HG03354 (cell line): ENCODE measurements at regions not wholly inside any gene's neighbourhood (a gene's known extent, or its start where the extent isn't known, plus 50 kb on each side); places are given as distances from the start of the nearest gene placed in this dataset.
"Not testable (repeated sequence)": the region's sequence is repeated elsewhere in the genome, so short reads cannot be mapped to it uniquely, and the experiment has no call there.

ENCODE experiments used
- ATAC-seq: cut with Tn5 transposase; IDR thresholded peaks from one replicate; pipeline ENCODE4 v1.9.1; 2021; ENCODE audit warnings: mild to moderate bottlenecking; ENCODE audit not compliant: unreplicated experiment, poor library complexity, severe bottlenecking

DNA sequence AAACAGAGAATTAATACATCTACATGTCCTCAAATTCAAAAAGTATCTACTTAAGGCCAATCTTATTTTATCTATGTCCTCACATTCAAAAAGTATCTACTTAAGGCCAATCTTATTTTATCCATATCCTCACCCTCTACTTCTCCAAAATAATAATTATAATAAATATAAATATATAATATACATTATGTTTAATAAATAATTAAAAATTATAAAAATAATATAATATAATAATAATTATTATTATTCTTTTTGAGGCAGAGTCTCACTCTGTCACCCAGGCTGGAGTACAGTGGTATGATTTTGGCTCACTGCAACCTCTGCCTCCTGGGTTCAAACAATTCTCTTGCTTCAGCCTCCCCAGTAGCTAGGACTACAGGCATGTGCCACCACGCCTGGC lies 784.9 kb downstream of the DNAJB9 start:
- no peak for ATAC-seq

GRCh38 chr7:109375823-109376222 lies 806.1 kb downstream of the DNAJB9 start:
- no peak for ATAC-seq

DNA sequence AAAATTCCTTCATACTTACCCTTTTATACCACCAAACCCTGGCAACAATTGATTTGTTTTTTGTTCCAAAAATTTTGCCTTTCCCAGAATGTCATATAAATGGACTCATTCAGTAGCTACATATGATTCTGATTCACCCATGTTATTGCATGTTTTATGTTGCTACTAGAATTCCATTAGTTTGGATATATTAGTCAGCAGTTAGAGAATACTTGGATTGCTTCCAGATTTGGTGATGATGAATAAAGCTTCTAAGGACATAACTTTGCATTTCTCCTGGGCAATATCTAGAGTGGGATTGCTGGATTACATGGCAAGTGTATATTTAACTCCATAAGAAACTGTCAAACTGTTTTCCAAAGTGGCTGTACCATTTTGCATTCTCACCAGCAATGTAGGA lies 806.9 kb downstream of the DNAJB9 start:
- ATAC-seq: no peak

- ATAC-seq: no peak
Observed at GRCh38 chr7:109377076-109377884, 807.6 kb downstream of the DNAJB9 start.

GRCh38 chr7:109386959-109387358 lies 817.3 kb downstream of the DNAJB9 start:
- no peak for ATAC-seq

GRCh38 chr7:109387530-109387929 lies 817.9 kb downstream of the DNAJB9 start:
- ATAC-seq: no peak

GRCh38 chr7:109391240-109391639 lies 821.6 kb downstream of the DNAJB9 start:
- no peak for ATAC-seq

DNA sequence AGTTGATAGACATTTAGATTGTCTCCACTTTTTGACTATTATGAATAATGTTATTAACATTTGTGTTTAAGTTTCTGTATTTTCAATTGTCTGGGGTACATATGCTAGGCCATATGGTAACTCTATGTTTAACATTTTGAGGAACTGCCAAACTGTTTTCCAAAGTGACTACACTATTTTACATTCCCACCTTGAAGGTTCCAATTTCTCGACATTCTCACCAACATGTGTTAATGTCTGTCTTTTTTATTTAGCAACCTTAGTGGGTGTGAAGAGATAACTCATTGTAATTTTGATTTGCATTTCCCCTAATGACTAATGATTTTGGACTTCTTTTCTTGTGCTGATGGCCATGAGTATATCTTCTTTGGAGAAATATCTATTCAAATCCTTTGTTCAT lies 832.4 kb downstream of the DNAJB9 start:
- ATAC-seq: no peak

DNA sequence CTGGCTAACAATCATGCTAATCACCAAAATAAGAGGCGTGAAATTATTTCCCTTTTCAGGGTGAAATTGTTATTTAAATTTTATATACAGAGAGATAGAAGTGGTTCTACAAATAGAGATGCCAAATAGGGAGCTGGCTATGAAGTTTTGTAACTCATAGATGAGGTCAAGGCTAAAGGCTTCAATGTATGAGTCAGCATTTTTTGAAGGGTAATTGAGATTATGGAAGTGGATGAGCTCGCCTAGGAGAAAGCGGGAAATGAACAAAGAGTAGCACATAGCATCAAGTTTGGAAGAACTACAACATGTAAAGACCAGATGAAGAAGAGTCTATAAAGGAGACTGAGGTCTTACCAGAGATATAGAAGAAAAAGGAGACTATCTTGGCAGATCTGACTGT lies 838.1 kb downstream of the DNAJB9 start:
- no peak for ATAC-seq

DNA sequence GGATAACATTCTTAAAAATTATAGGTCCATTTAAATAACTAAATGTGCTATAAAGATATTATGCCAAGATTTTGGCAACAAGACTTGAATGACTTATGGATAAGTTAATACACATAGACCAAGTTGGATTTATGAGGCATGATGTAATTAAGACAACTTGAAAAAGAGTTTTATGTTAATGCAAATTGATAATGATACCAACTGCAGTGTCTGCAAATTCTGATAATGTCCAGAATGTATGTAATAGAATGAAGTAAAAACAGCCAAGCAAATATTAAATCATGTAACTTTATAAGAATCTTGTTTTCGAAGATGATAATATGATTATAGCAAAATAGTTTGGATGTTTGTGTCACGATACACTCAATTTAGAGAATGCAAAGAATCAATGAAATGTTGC lies 868.3 kb downstream of the DNAJB9 start:
- ATAC-seq: no peak

DNA sequence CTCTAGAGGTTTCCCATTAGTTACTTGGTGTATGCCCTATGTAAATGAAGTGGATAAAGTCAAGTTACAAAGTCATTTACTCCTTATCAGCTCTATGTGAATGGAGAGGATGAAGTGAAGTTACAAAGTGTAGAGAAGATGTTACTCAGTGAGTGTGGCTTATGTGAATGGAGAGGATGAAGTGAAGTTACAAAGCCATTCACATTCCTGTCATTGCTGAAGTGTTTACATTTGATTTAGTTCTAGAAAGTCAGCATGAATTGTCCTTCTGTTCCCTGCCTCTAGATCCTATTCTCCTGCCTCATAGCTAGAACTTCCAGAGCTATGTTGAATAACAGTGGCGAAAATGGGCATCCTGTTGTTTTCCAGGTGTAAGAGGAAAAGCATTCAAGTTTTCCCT lies 880.1 kb downstream of the DNAJB9 start:
- ATAC-seq: no peak

- no peak for ATAC-seq
Observed at GRCh38 chr7:109456116-109456515, 886.4 kb downstream of the DNAJB9 start.

DNA sequence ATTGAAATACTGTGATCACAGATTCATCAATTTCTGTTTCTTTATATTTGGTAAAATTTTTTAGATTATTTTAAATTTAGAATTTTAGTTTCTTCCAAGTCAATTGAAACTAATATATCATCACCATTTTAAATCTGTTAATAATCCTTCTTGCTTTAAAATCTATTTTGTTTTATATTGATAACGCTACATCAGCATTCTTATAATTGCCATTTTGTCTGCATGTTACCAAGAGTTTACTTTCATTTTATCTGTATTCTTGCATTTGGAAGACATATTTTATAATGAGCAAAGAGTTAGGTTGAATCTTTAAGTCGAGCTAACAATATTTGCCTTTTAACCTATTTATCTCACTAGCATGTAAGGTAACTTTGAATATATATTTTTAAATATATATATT lies 890.6 kb downstream of the DNAJB9 start:
- no peak for ATAC-seq

- ATAC-seq: no peak
Observed at GRCh38 chr7:109462171-109462570, 892.5 kb downstream of the DNAJB9 start.

- ATAC-seq: not testable (repeated sequence)
Observed at GRCh38 chr7:109467729-109468128, 898.1 kb downstream of the DNAJB9 start.

- no peak for ATAC-seq
Observed at GRCh38 chr7:109473172-109473571, 903.5 kb downstream of the DNAJB9 start.

- no peak for ATAC-seq
Observed at GRCh38 chr7:109476409-109476808, 906.7 kb downstream of the DNAJB9 start.

DNA sequence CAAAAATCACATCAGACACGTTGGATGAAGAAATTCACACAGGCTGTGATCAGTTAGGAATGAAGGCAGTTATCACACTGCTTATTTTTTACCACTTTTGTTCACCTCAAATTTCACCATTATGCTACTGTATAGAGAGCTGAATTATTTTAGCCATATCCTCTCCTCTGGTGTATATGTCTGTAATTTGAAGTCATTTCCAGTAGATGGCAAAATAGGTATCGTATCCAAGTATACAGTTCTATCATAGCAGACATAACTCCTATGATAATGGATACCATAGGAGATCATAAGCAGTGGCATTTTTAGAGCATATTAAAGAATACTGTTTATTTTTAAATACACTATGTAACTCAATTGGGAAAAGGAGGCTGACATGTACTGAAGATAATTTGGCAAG lies 909.7 kb downstream of the DNAJB9 start:
- no peak for ATAC-seq

GRCh38 chr7:109490607-109491006 lies 920.9 kb downstream of the DNAJB9 start:
- not testable (repeated sequence) for ATAC-seq

GRCh38 chr7:109497053-109497452 lies 927.4 kb downstream of the DNAJB9 start:
- ATAC-seq: no peak

DNA sequence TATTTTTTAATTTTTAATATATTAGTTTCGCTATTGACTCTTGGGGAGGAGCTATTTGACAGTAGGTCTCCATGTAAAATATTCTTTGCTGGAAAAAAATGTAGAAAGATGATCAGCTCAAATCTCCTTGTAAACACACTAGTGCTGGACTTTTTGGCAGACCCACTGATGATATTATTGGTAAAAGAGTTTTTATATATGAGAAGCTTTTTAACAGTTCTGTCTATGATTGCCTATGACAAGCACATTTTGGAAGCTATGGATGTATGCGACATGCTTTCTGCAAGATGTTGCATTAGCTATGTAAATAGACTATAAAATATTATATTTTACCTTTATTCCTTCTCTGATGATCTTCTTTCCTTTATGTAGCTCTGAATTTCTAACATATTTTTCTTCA lies 928.5 kb downstream of the DNAJB9 start:
- no peak for ATAC-seq

GRCh38 chr7:109503421-109503820 lies 933.7 kb downstream of the DNAJB9 start:
- no peak for ATAC-seq
